Gastrocnemius medialis (tissue), 4 donors: ENCODE measurements at regions not wholly inside any gene's neighbourhood (a gene's known extent, or its start where the extent isn't known, plus 50 kb on each side); places are given as distances from the start of the nearest gene placed in this dataset.

Experiments
- ATAC-seq, 2 donors: fragments of 150-250 bp; one replicate each; pipeline ENCODE4 v1.9.1; 2016
- DNase-seq, 2 donors: peaks; one replicate each; pipeline ENCODE4 v3.0.0-alpha.2; 2019
- H3K27ac ChIP-seq, 4 donors: fragments of 200-600 bp; sonication (generic); 1 replicate in 1 of 4; 2 replicates in 3 of 4; pipeline ENCODE4 v1.5.1; 2016 to 2018; ENCODE audit warnings: mild to moderate bottlenecking in 2 of 4, moderate library complexity in 1 of 4
- H3K27me3 ChIP-seq, 3 donors: fragments of 200-600 bp; sonication (generic) in 2 of 3; 1 replicate in 1 of 3; 2 replicates in 2 of 3; pipeline versions ENCODE4 v1.5.1 to v1.6.0; 2016 to 2019; ENCODE audit warnings: mild to moderate bottlenecking in 1 of 3, moderate library complexity in 1 of 3
- H3K36me3 ChIP-seq, 2 donors: fragments of 200-600 bp; sonication (generic) in 1 of 2; one replicate each; pipeline ENCODE4 v1.5.1; 2017 to 2018
- H3K4me1 ChIP-seq, 2 donors: fragments of 200-600 bp; sonication (generic) in 1 of 2; one replicate each; pipeline ENCODE4 v1.5.1; 2016 to 2017; ENCODE audit warnings: mild to moderate bottlenecking in 2 of 2
- H3K4me3 ChIP-seq, 4 donors: fragments of 200-600 bp; sonication (generic) in 3 of 4; 1 replicate in 1 of 4; 2 replicates in 3 of 4; pipeline ENCODE4 v1.5.1; 2016 to 2019; ENCODE audit warnings: mild to moderate bottlenecking in 2 of 4
- H3K9me3 ChIP-seq, 3 donors: fragments of 200-600 bp; sonication (generic) in 2 of 3; 1 replicate in 1 of 3; 2 replicates in 2 of 3; pipeline ENCODE4 v1.5.1; 2016 to 2019
- POLR2A ChIP-seq, 2 donors: fragments of 450-650 bp; IDR thresholded peaks; one replicate each; pipeline ENCODE4 v1.6.1; 2017; ENCODE audit warnings: antibody characterized with exemption in 2 of 2, mild to moderate bottlenecking in 2 of 2, moderate library complexity in 2 of 2
- in situ Hi-C, 4 donors: fragments of 200-750 bp; cut with MboI; loops; one replicate each; pipeline versions ENCODE4 v1.15.0 to v1.8.0; 2017; ENCODE audit warnings: low sequenced_read_pairs in 4 of 4
- intact Hi-C: fragments of 100-400 bp; cut with DNase I; formaldehyde crosslinking; loops from one replicate; pipeline ENCODE4 v1.15.1; 2023; ENCODE audit warnings: low total_unique reads
- TF ChIP-seq, protein P1 (sequence below), 5 experiments: fragments of 450-650 bp in 3 of 5; fragments of 200-600 bp in 2 of 5; sonication (generic) in 2 of 5; IDR thresholded peaks in 4 of 5; conservative IDR thresholded peaks in 1 of 5; 1 replicate in 4 of 5; 2 replicates in 1 of 5; pipeline ENCODE4 v1.5.1; 2016 to 2019; ENCODE audit warnings: antibody characterized with exemption in 5 of 5, mild to moderate bottlenecking in 3 of 5, moderate library complexity in 3 of 5

DNA sequence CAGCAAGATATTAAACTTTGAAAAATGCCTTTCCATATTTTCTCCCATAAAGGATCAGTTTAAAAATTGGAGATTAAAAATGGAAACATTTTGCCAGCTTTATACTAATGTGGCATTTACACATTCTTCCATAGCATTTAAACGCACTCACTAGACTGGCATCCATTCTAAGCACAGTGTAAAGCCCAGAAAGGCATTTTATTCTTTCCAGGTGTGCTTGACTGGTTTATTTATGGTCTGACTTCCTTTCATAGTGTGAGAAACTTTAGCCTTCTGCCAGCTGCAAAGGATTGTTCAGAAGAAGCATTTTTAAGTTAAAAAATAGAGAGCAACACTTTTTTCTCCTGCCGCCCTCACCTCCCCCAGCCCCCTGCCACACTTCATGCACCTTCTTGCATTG is 271.7 kb upstream of the PSMD7 start:
- Histone ChIP-seq H3K4me3 (no peak overlapping the region), H3K27ac (no peak overlapping the region), H3K9me3 (no peaks in the 10 kb centered on the region), H3K27me3 (no peaks in the 10 kb centered on the region), H3K36me3 (no peaks in the 10 kb centered on the region), H3K4me1 (no peaks in the 10 kb centered on the region)
- DNase-seq = no peak
- in situ Hi-C loops (no loop called here), intact Hi-C loops (no loop called here)
- no peak for ATAC-seq
- TF ChIP-seq POLR2A (IDR thresholded peaks at IDR 0.05) = no peak
- TF ChIP-seq, protein P1, sequence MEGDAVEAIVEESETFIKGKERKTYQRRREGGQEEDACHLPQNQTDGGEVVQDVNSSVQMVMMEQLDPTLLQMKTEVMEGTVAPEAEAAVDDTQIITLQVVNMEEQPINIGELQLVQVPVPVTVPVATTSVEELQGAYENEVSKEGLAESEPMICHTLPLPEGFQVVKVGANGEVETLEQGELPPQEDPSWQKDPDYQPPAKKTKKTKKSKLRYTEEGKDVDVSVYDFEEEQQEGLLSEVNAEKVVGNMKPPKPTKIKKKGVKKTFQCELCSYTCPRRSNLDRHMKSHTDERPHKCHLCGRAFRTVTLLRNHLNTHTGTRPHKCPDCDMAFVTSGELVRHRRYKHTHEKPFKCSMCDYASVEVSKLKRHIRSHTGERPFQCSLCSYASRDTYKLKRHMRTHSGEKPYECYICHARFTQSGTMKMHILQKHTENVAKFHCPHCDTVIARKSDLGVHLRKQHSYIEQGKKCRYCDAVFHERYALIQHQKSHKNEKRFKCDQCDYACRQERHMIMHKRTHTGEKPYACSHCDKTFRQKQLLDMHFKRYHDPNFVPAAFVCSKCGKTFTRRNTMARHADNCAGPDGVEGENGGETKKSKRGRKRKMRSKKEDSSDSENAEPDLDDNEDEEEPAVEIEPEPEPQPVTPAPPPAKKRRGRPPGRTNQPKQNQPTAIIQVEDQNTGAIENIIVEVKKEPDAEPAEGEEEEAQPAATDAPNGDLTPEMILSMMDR (IDR thresholded peaks at IDR 0.05 in 4 of 5, conservative IDR thresholded peaks at IDR 0.05 in 1 of 5) = no peak

DNA sequence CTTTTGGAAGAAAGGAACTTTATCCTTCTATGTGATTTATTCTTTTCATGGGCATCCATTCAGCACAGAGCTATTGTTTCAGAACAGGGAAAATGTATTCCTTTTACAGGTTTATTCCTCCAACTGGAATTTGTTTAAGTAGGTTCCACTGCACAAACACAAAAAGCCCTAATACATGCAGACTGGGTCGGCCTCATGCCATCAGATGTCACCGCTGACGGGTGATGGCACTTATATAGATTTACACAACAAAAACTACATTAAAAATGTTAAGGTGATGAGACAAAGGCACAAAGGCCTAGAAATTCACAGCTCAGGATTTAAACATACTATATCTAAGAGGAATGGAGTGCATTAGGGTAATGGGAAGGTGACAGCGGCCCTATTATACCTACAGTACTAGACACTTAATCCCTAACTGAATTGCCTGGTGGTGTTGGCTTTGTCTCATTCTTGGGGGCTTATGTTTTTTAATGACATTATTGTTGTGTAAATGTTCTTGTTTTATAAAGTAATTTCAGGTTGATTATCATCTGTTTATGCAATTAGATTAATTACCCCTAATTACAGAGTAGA is 276.4 kb upstream of the PSMD7 start:
- H3K9me3 ChIP-seq = no peaks in the 10 kb centered on the region
- no peak overlapping the region for H3K27ac ChIP-seq
- in situ Hi-C loops (no loop called here), intact Hi-C loops (no loop called here)
- H3K4me1 ChIP-seq = no peaks in the 10 kb centered on the region
- no peaks in the 10 kb centered on the region for H3K27me3 ChIP-seq
- DNase-seq (no peak), ATAC-seq (no peak)
- no peak overlapping the region for H3K4me3 ChIP-seq
- TF ChIP-seq, protein P1 (IDR thresholded peaks at IDR 0.05 in 4 of 5, conservative IDR thresholded peaks at IDR 0.05 in 1 of 5) = no peak
- no peak for TF ChIP-seq POLR2A (IDR thresholded peaks at IDR 0.05)
- H3K36me3 ChIP-seq = no peaks in the 10 kb centered on the region

DNA sequence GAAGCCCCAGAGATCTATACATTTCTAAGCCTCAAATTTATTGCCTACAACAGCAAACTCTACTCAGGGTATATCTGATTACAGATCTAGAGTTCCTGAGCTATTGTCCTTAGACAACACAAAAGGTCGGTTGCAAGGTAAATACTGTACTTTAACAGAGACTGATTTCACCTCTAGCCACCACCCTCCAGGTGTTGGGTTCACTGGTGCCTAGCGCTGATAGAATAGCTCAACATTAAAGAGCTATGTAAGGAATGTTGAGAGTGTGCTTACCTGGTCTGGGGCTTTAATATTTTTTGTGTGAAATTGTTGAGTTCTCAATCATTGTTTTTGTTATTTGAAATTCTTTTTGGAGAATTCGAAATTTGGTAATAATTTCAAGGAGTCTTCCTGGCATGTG is 277.0 kb upstream of the PSMD7 start:
- no peak overlapping the region for H3K27ac ChIP-seq
- H3K4me1 ChIP-seq = no peaks in the 10 kb centered on the region
- in situ Hi-C loops = no loop called here
- TF ChIP-seq POLR2A (IDR thresholded peaks at IDR 0.05) = no peak
- TF ChIP-seq, protein P1 (IDR thresholded peaks at IDR 0.05 in 4 of 5, conservative IDR thresholded peaks at IDR 0.05 in 1 of 5) = no peak
- DNase-seq (no peak), ATAC-seq (no peak)
- H3K27me3 ChIP-seq = no peaks in the 10 kb centered on the region
- H3K4me3 ChIP-seq = no peak overlapping the region
- no peaks in the 10 kb centered on the region for H3K9me3 ChIP-seq
- intact Hi-C loops = no loop called here
- H3K36me3 ChIP-seq = no peaks in the 10 kb centered on the region

DNA sequence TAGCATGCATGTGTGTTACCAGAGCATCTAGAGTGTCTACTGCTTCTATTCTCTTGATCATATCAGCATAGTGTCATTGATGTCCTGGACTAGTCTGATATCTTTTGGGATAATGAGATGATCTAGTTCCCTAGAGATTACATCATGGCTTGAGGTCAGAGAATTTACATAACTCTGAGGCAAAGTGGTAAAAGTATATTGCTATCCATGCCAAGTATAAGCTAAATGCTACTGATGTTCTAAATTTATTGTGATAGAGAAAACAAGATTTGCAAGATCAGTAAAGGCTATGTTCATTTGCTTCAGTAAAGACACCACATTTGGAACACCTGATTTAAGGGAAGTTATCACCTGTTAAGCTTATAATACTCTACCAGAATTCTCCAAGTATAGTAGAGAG is 280.7 kb upstream of the PSMD7 start:
- no peaks in the 10 kb centered on the region for H3K36me3 ChIP-seq
- no peak overlapping the region for H3K27ac ChIP-seq
- H3K27me3 ChIP-seq = no peaks in the 10 kb centered on the region
- ATAC-seq (no peak), DNase-seq (no peak)
- intact Hi-C loops (no loop called here), in situ Hi-C loops (no loop called here)
- H3K9me3 ChIP-seq = no peaks in the 10 kb centered on the region
- no peaks in the 10 kb centered on the region for H3K4me1 ChIP-seq
- no peak for TF ChIP-seq POLR2A (IDR thresholded peaks at IDR 0.05)
- TF ChIP-seq, protein P1 (IDR thresholded peaks at IDR 0.05 in 4 of 5, conservative IDR thresholded peaks at IDR 0.05 in 1 of 5) = no peak
- H3K4me3 ChIP-seq = no peak overlapping the region

DNA sequence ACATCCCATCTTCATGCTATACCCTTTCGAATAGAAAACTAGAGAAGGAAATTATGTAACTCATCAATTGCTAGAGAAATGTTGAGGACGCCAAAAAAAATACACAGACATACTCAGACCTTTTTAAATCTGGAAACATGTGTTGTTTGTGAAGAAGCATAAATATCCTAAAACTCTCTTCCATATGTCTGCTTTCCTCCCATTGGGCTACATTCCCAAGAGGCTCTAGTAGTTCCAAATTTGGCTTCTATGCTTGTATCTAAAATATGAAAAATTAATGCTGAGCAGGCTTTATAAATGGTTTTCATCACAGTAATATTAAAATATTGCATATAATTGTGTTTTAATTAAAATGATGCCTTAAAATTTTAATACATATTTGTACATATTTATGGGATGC is 297.9 kb upstream of the PSMD7 start:
- H3K27me3 ChIP-seq = no peaks in the 10 kb centered on the region
- no peak overlapping the region for H3K4me3 ChIP-seq
- DNase-seq (no peak), ATAC-seq (no peak)
- no peaks in the 10 kb centered on the region for H3K4me1 ChIP-seq
- H3K27ac ChIP-seq = no peak overlapping the region
- no peaks in the 10 kb centered on the region for H3K36me3 ChIP-seq
- TF ChIP-seq, protein P1 (IDR thresholded peaks at IDR 0.05 in 4 of 5, conservative IDR thresholded peaks at IDR 0.05 in 1 of 5) = no peak
- TF ChIP-seq POLR2A (IDR thresholded peaks at IDR 0.05) = no peak
- in situ Hi-C loops (no loop called here), intact Hi-C loops (no loop called here)
- no peaks in the 10 kb centered on the region for H3K9me3 ChIP-seq
